ENCODE measurements at regions not wholly inside any gene's neighbourhood (a gene's known extent, or its start where the extent isn't known, plus 50 kb on each side); places are given as distances from the start of the nearest gene placed in this dataset.
"Not testable (repeated sequence)": the region's sequence is repeated elsewhere in the genome, so short reads cannot be mapped to it uniquely, and the experiment has no call there.

GRCh38 chr4:126451237-126451873, 1136.6 kb downstream of the FAT4 start:
- DNase-seq (ENCODE audit: extremely low read depth, low read depth), result no peak

- no peak for DNase-seq (ENCODE audit: extremely low read depth, low read depth)
These were observed 1141.1 kb downstream of the FAT4 start for GRCh38 chr4:126455865-126456264.

DNA sequence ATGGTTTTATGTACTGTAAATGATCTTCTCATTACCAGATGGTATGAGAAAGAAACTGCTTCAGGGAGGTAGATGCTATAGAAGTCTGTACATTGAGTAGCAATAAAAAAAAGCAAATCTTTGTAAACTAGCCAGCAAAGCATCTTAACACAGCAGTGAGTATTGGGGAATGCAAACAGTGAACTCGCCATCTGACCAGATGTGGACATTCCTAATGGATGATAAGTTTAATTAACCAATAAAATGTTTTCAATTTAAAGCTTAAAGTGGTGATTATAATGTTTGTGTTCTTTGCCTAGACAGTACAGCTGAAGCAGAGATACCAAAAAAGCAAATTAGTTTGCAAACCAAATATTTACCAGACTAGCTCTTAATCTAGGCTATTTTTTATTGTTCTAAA, 1144.2 kb downstream of the FAT4 start:
- no peak for DNase-seq (ENCODE audit: extremely low read depth, low read depth)

DNA sequence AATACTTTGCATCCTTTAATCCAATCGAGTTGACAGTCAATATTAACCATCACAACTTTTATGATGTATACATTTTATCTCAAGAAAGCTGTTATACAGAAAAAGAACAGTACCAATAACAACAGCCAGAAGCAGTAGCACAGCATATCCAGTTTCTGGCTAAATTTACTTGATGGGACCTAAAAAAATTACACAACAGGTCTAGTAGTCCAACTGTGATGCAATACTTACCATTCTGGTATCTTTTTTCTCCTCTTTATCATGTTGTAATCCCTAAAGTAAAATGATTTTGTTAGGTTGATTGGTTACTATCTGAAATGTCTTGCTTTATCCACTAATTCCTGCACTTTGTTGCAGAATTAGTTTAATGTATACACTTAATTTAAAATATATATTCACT, 1150.6 kb downstream of the FAT4 start:
- no peak for DNase-seq (ENCODE audit: extremely low read depth, low read depth)

DNA sequence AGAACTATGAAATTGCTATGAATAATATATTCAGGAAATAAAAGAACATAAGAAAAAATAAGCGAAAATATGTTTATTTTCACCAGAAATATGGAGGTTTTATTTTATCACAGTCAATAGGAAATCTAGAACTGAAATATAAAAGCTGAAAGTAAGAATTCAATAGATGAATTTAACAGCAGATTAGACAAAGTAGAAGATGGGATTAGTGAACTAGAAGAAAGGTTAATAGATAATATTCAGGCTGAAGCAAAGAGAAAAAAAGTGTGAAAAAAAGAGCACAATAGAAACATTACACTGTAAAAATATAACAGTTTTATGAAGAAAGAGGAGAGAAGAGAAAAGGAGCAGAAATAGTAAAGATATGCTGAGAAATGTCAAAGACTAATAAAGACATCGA, 1152.1 kb downstream of the FAT4 start:
- no peak for DNase-seq (ENCODE audit: extremely low read depth, low read depth)

- DNase-seq (ENCODE audit: extremely low read depth, low read depth), result no peak
These were observed 1153.4 kb downstream of the FAT4 start for GRCh38 chr4:126468144-126468543.

GRCh38 chr4:126470862-126471261, 1156.1 kb downstream of the FAT4 start:
- no peak for DNase-seq (ENCODE audit: extremely low read depth, low read depth)

GRCh38 chr4:126475730-126476129, 1157.0 kb upstream of the INTU start:
- DNase-seq (ENCODE audit: extremely low read depth, low read depth), result no peak

DNA sequence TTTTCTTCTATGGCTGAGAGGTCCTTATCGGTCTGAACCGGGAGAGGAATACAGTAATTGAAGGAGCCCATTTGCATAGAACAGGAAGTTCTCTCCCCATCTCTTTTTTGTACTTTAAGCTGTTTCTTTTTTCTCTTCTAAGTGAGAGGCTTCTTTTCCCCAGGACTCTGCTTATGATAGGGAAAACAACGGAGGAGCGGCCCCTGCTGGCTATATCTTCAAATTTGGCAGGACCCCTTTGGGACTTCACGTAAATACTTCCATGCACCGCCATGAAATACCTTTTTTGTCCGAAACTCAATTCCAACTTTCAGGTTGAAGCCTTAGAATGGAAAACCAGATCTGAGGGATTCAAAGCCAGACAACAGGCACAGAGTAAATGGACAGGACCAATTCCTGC, 1153.0 kb upstream of the INTU start:
- DNase-seq (ENCODE audit: extremely low read depth, low read depth), result no peak

GRCh38 chr4:126482311-126482710, 1150.4 kb upstream of the INTU start:
- DNase-seq (ENCODE audit: extremely low read depth, low read depth), result no peak

DNA sequence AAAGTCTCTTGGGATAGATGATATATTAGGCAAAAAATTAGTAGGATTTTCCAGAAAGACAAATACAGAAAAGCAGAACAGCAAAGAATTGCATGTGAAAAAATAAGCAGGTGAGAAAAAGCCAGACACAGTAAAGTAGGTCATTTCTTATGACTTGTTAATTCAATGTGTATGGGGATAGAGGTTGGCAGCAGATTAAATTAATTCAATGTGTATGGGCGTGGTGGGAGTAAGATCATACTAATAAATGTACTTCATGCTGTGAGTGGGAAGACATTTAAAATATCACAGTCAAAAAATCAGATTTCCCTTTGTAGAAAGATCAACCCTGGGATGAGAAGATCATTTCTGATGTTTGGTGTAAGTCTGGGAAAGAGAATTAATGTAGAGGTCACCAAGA, 1146.4 kb upstream of the INTU start:
- DNase-seq (ENCODE audit: extremely low read depth, low read depth), result no peak

DNA sequence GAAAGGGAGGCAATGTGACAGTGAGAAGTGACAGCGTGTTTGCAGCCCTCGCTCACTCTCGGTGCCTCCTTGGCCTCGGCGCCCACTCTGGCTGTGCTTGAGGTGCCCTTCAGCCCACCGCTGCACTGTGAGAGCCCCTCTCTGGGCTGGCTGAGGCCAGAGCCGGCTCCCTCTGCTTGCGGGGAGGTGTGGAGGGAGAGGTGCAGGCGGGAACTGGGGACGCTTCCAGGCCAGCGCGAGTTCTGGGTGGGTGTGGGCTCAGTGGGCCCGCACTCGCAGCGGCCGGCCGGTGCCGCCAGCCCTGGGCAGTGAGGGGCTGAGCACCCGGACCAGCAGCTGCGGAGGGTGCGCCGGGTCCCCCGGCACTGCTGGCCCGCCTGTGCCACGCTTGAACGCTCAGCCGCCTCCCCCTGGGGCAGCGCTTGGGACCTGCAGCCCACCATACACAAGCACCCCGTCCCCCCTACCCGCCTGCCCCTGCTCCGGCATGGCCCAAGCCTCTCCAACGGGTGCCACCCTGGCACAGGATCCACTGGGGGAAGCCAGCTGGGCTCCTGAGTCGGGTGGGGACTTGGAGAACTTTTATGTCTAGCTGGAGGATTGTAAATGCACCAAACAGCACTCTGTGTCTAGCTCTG, 1142.8 kb upstream of the INTU start:
- no peak for DNase-seq (ENCODE audit: extremely low read depth, low read depth)

- DNase-seq (ENCODE audit: extremely low read depth, low read depth), result no peak
These were observed 1137.5 kb upstream of the INTU start for GRCh38 chr4:126495163-126495752.

DNA sequence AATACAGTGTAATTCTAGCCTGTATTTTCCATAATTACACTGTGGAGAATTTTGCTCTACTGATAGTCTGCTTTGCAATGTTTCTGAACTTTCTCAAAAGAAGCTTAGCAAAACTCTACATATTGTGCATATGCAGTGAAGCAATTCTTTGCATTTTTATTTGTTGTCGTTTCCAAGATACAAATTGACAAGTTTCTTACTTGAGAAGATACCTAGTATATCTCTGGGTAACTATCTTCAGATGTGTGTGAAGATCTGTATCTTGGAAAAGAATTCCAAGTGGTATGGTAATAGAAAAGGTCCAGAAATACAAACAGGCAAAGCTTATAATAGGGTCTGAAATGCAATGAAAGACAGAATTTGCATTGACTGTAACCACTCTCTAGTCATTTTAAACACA, 1119.8 kb upstream of the INTU start:
- DNase-seq (ENCODE audit: extremely low read depth, low read depth), result no peak

DNA sequence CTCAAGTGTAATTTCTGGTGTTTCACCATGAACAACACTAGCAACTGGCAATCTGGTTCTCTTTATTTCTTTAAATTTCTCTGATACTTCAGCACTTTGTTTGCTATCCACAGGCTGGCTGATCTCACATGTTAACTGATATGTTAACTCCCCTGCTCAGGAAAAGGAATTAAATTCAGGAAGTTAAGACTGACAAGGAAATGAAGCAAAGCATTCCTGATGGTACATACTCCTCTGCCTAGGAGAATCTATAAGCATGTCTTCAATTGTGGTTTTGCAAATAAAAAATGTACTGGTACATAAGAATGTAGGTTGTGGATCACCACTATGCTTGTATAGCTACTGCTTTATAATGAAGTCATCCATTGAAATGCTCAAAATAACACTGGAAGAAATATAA, 1119.2 kb upstream of the INTU start:
- no peak for DNase-seq (ENCODE audit: extremely low read depth, low read depth)

DNA sequence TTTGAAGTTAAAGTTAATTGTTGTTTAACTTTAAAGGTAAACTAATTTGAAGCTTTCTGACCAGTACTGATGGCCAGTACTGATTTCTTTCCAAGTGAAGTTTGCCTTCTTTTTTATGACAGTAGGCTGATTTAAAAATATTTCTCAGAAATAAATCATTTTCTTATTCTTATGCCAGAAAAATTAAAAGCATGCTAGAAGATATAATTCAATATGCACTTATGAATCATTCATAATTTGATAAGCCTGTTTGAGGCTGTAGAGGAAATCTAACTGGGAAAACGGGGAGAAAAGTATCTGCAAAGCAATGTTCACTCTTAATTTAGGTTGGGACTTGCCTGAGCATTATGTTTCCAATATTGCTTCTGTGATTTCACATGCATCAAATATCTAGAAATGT, 1112.0 kb upstream of the INTU start:
- no peak for DNase-seq (ENCODE audit: extremely low read depth, low read depth)

DNA sequence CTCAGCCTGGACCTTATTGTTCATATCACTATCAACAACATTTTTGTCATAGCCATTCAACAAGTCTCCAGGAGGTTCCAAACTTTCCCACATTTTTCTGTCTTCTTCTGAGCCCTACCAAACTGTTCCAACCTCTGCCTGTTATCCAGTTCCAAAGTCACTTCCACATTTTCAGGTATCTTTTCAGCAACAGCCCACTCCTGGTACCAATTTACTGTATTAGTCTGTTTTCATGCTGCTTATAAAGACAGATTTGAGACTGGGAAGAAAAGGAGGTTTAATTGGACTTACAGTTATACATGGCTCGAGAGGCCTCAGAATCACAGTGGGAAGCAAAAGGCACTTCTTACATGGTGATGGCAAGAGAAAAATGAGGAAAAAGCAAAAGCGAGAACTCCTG, 1107.4 kb upstream of the INTU start:
- DNase-seq (ENCODE audit: extremely low read depth, low read depth), result not testable (repeated sequence)

DNA sequence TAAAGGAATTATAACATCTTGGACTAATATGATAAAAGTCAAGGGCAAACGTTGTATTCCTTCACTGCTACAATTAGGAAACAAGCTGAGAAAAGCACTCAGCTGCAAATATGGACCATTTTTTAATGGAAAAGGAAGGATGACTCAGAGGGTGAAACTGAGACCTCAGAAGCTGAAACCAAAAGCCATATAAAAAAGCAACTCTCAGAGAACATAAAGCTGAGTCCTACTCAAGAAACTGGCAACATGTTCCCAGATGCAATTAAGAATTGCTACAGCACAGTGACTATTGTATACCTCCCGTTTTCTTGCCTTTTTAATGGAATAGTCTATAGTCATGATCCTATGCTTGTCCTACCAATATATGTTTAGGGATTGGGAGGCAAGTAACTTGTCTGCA, 1106.4 kb upstream of the INTU start:
- no peak for DNase-seq (ENCODE audit: extremely low read depth, low read depth)

DNA sequence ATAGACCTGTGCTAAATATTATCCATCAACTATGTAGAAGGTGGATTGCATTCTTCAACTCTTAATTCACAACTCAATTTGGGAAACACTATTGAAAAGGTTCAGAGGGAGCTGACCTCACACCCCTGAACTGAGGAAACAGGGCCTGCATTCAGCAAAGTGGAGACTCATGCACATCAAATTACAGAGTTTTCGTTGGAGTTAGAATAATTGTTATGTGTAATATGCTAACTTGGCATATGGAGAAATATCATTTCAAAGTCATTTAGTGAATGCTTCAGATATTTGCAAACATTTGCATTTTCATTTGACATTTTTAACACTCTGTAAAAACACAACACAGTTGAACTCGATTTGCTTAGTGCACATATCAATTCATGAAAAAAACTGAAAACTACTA, 1102.8 kb upstream of the INTU start:
- no peak for DNase-seq (ENCODE audit: extremely low read depth, low read depth)

- DNase-seq (ENCODE audit: extremely low read depth, low read depth), result no peak
These were observed 1101.7 kb upstream of the INTU start for GRCh38 chr4:126530996-126531585.

GRCh38 chr4:126532527-126532926, 1100.2 kb upstream of the INTU start:
- DNase-seq (ENCODE audit: extremely low read depth, low read depth), result no peak

- no peak for DNase-seq (ENCODE audit: extremely low read depth, low read depth)
These were observed 1099.5 kb upstream of the INTU start for GRCh38 chr4:126533146-126533805.

All from NCI-H460 (cell line).